Kasumi-1 (cell line): ENCODE measurements at regions not wholly inside any gene's neighbourhood (a gene's known extent, or its start where the extent isn't known, plus 50 kb on each side); places are given as distances from the start of the nearest gene placed in this dataset.
"Not testable (repeated sequence)": the region's sequence is repeated elsewhere in the genome, so short reads cannot be mapped to it uniquely, and the experiment has no call there.

Source experiments
- DNase-seq, 2 experiments: peaks; one replicate each; lab custom pipeline; 2025; lab: John Stamatoyannopoulos, UW

GRCh38 chr11:97009613-97010012, 619.8 kb downstream of the JRKL start:
- DNase-seq: no peak

- DNase-seq: not testable (repeated sequence)
These were observed 621.2 kb downstream of the JRKL start for GRCh38 chr11:97010997-97011396.

- no peak for DNase-seq
These were observed 625.5 kb downstream of the JRKL start for GRCh38 chr11:97015327-97015726.

GRCh38 chr11:97019305-97019704, 629.5 kb downstream of the JRKL start:
- no peak for DNase-seq

- no peak for DNase-seq
These were observed 629.9 kb downstream of the JRKL start for GRCh38 chr11:97019754-97020153.

- DNase-seq: no peak
These were observed 633.1 kb downstream of the JRKL start for GRCh38 chr11:97022955-97023354.

- no peak for DNase-seq
These were observed 639.1 kb downstream of the JRKL start for GRCh38 chr11:97028836-97029406.

GRCh38 chr11:97033178-97033577, 643.4 kb downstream of the JRKL start:
- no peak for DNase-seq

- no peak for DNase-seq
These were observed 658.7 kb downstream of the JRKL start for GRCh38 chr11:97048481-97048880.

- DNase-seq: no peak
These were observed 670.4 kb downstream of the JRKL start for GRCh38 chr11:97060184-97060583.

GRCh38 chr11:97069160-97069559, 679.3 kb downstream of the JRKL start:
- no peak for DNase-seq

- DNase-seq: no peak
These were observed 682.6 kb downstream of the JRKL start for GRCh38 chr11:97072420-97072819.

GRCh38 chr11:97076666-97077065, 686.9 kb downstream of the JRKL start:
- DNase-seq: not testable (repeated sequence)

- no peak for DNase-seq
These were observed 688.6 kb downstream of the JRKL start for GRCh38 chr11:97078443-97078842.

GRCh38 chr11:97079244-97079643, 689.4 kb downstream of the JRKL start:
- DNase-seq: no peak

GRCh38 chr11:97087419-97087818, 697.6 kb downstream of the JRKL start:
- DNase-seq: no peak

- no peak for DNase-seq
These were observed 703.0 kb downstream of the JRKL start for GRCh38 chr11:97092823-97093222.

- DNase-seq: not testable (repeated sequence)
These were observed 712.4 kb downstream of the JRKL start for GRCh38 chr11:97102180-97102579.

GRCh38 chr11:97107604-97108003, 717.8 kb downstream of the JRKL start:
- DNase-seq: no peak

GRCh38 chr11:97109078-97109477, 719.3 kb downstream of the JRKL start:
- no peak for DNase-seq

- no peak for DNase-seq
These were observed 720.6 kb downstream of the JRKL start for GRCh38 chr11:97110376-97110775.

GRCh38 chr11:97111559-97111958, 721.7 kb downstream of the JRKL start:
- no peak for DNase-seq

GRCh38 chr11:97118614-97119200, 728.9 kb downstream of the JRKL start:
- no peak for DNase-seq

GRCh38 chr11:97123237-97123636, 733.4 kb downstream of the JRKL start:
- no peak for DNase-seq
